ENCODE measurements at regions not wholly inside any gene's neighbourhood (a gene's known extent, or its start where the extent isn't known, plus 50 kb on each side); places are given as distances from the start of the nearest gene placed in this dataset.

DNA sequence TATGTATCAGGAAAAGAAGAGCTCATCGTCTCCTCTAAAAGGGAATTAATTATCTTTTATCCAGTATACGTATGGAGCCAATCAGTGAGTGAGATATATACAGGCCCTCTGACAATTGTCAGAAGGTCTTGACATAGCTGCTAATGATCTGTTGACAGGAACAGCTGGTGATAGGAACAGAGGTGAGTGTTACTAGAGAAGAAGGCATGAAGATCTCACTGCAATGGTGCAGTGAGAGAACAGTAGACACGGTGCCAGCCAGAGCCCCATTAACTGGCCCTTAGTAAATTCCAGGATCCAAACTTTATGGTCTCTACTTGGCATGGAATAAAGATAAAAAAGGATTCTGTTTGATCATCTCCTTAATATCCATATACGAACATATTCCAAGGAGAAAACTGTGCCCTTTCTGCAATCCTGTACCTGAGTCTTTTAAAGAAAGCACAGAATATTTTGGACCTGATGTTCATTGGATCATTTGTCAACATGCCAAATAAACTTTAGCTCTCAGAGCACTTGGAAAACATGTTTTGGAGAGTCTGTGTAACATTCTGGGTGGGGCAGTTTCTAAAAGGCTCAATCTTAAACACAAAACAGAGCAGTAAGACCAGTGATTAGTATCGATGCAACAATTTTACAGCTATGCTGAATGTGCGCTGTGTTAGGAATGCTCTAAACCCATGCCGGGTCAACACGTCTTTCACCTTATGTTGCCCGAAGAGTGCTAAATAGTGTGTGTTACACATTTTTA, 135.8 kb upstream of the CITED2 start:
- DNase-seq (ENCODE audit: low spot score): no peak

DNA sequence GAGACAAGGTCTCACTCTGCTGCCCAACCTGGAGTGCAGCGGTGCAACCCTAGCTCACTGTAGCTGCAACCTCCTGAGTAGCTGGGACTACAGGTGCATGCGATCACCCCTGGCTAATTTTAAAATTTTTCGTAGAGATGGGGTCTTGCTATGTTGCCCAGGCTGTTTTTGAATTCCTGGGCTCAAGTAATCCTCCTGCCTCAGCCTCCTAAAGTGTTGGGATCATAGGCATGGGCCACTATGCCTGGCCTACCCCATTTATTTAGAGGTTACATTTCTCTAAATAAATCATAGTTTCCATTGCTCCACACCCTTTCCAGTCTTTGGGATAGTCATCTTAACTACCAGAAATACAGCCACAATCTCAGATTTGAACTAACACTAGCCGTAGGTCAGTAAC, 134.7 kb upstream of the CITED2 start:
- no peak for DNase-seq (ENCODE audit: low spot score)

DNA sequence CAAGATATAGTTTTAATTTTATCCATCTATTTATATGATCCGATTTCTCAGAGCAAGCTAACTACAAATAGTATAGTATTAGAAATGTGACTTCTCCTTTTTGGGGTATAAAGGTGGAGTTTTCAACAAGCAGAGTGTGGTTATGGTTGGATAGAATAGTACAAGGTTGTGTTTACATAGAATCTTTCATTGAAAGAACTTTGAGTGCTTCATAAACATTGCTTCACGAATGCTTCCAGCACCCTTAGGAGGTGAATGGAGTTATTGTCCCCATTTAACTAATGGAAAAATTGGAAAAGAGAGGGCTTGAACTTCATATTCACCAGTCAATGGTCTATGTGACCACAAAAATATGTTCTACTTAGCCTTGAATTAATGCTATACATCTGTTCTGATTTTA, 134.1 kb upstream of the CITED2 start:
- no peak for DNase-seq (ENCODE audit: low spot score)

DNA sequence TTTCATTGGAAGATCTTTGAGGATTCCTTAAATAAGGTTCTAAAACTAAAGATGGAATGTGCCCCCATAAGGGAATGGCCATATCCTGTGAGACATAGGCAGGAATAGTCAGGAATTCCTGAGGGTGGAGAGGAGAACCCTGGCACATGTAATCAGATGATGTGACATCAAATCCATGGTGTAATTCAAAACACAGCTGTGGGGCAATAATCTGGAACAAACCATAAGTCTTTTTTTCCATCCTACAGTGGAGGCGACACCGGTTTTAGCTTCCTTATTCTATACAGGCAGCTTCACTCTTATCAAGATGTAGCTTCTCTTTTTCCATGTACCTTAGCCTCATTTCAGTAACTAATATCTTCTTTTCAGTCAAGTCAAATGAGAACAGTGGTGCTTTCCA, 133.6 kb upstream of the CITED2 start:
- DNase-seq (ENCODE audit: low spot score): no peak

DNA sequence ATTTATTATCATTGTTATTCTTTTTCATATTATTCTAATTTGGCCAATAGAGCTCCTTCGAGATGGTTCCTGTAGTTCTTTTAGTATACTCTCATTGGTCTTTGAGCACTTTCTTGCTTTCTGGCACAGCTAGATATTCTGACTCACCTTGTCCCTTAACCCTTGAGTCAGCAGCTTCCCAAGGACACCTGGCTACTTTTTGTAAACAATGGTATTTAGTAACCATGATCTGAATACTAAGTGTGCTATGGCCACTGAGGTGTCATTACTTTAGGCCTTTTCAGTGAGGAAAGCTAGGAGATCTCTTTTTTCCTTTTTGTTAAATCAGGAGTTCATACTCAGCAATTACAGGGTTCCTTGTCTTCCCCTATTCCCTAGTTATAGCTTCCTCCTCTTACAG, 126.5 kb upstream of the CITED2 start:
- DNase-seq (ENCODE audit: low spot score): no peak

DNA sequence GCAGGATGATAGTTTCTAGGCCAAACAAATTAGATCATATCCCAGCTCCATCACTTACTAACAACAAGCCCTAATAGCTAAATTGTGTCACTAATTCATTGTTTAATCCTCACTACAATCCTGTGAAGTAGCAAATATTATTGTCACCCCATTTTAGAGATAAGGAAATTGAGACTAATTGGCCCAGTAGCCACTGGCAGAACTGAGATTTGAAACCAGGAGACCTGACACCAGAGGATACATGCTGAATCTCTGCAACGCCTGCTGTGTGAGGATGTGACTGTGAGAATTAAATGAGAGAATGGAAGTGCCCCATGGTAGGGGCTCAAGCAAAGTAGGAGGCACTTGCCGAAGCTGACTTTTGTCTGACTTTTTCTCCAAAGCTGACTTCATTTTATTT, 124.3 kb upstream of the CITED2 start:
- DNase-seq (ENCODE audit: low spot score): no peak

DNA sequence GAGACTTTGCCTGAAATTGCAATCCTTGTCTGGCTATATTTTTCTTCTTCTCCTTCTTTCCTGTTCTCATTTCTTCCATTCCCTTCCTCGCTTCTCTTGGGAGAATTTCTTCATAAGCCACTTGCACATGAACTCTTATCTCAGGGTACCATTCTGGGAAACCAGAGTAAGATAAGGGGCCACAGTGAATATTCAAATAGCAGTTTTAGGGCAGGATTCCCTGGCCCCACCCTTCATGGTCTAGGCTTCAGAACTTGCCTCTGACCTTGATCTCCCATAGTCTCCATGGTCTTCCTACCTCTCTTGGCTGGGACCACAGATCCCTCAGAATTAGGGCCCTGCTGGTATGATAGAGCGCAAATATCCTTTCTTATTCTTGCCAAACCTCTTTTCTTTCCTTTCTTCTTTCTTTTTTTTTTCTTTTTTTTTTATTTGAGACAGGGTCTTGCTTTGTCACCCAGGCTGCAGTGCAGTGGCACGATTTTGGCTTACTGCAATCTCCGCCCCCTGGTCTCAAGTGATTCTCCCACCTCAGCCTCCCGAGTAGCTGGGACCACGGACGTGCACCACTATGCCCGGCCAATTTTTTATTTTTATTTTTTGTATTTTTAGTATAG, 123.0 kb upstream of the CITED2 start:
- DNase-seq (ENCODE audit: low spot score): no peak

DNA sequence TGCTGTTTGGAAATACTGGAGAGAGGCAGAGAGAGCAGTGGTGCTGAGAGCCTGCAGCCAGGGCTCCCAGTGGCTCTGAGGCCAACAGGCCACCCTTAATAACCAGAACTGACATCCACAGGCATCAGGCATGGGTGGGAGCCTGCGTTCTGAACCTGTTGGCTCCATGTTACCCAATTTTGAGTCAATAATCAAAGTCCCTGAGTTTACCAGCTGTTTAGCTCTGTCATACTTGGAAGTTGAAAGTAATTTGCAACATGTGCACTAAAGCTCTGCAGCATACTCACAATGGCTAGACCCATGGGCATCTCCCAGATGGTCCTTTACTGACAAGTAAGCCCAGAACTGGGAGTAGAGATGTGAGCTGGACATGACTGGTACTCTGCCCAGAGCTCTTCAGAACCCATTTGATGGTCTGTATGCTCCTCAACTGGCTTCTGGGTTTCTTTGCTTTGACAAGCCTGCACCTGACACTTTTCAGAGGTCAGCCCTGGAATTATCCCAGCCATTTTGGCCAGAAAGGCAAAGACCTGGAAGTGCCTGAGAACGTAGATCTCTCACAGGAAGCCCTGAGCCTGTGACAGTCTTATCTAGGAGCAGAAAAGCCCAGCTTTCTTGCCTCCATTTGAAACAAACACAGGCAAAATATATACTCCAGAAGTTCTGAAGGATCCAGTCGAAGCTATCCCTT, 122.4 kb upstream of the CITED2 start:
- no peak for DNase-seq (ENCODE audit: low spot score)

DNA sequence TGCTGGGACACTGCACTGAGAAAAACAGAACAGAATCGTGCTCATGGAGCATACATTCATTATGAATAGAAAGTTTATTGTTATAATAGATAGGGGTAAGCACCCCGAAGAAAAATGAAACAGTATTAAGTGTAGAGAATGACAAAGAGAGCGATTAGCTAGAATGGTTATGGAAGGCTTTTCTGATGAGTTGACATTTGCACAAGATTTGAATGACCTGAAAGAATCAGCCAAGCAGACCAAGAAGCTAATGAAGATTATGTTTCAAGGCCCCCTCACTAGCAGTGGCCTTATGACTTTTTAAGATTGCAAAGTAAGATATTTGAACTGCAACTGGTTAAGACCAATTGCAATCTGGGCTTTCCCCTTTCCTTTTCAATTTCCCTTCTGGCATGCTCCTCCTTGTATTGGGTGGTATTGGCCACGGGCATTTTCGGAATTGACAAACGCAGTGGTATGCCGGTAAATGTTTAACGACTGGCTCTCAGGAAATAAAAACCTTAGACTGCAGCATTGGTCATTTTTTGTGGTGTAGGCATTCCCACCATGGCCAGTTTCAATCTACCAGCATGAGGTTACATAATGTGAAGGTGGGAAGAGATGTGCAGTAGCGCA, 120.0 kb upstream of the CITED2 start:
- DNase-seq (ENCODE audit: low spot score): no peak

DNA sequence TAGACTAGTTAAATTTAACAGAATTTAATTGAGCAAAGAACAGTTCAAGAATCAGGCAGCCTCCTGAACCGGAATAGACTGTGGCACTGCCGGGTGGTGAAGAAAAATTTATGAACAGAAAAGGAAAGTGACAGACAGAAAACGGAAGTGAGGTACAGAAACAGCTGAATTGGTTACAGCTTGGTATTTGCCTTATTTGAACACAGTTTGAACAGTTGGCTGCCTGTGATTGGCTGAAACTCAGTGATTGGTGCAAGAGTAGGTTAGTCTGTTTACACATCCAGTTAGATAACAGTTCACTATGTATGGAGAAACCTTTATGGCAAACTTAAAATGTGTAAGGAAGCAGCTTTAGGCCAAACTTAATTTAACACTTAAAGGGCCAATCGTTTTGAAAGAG, 116.0 kb upstream of the CITED2 start:
- DNase-seq (ENCODE audit: low spot score): no peak

DNA sequence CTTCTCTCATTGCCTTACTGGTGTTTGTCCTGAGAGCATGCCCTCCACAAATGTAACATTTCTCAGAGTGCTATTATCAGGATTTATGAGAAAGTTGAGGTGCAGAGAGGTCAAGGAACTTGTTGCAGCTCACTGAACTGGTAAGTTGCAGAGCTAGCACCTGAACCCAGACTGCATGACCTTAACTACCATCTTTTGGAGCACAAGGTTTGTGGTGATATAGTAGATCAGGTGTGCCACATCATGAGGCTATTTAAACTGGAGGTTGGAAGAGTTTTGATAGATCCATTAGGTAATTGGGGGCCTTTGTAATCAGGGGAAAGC, 112.0 kb upstream of the CITED2 start:
- no peak for DNase-seq (ENCODE audit: low spot score)

DNA sequence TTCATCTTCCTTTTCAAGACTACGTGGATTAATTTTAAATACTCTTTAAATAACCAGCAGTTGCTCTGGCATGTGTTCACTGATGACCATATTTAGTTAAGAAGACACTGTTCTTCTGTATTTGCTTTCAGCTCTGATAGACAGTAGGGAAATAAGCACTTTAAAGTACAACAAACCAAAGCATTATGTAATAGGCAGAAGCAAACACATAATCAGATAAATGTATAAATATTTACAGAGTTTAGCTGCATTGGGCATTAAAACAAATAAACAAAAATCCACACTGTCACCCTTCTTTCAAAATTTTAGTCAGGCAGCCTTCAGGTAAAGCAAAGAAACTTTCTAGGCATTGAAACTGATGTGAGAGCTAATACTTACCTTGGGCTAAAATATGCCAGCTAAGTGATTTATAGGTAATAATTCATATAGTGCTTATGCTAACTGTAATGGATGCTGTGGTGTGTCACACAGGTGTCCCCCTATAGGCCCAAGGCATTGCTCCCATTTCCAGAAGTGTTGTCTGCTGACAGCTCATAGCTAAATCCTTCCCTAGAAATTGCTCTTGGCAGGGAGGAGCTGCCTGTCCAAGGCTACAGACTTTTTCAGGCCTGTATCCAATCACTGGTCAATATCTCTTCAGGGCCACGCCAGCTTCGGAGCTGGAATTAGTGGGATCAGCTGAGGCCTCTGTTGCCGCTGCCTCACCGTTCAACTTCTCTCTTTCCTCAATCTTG, 111.5 kb upstream of the CITED2 start:
- DNase-seq (ENCODE audit: low spot score): no peak

DNA sequence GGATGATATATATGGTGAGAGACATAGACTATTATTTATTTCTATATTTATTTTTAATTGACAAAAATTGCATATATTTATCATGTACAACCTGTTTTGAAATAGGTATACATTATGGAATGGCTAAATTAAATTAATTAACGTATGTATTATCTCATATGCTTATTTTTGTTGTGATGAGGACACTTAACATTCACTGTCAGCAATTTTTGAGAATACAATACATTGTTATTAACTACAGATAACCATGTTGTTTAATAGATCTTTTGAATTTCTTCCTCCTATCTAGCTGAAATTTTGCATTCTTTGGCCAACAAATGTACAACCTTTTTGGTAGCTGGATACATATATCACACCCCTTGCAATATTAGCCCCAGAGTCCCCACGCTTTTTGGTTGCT, 110.7 kb upstream of the CITED2 start:
- DNase-seq (ENCODE audit: low spot score): no peak

DNA sequence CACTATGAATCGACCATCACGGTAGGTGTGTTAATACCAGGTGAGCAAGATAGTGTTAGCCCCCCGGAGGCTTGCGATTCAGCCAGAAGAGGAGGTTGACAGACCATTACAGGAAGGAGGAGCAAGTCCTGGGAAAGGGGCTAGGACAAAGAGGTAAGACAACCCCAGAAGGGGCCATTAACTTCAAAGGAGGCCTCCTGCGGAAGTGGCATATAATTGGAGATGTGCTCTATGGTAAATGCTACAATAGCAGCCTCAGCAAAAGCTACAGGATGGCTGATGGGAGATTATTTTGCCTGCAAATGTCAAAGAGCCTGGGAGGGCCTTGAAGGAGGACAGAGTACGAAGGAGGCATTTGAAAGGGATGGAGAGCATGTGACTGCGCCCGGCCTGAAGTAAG, 108.6 kb upstream of the CITED2 start:
- DNase-seq (ENCODE audit: low spot score): no peak

DNA sequence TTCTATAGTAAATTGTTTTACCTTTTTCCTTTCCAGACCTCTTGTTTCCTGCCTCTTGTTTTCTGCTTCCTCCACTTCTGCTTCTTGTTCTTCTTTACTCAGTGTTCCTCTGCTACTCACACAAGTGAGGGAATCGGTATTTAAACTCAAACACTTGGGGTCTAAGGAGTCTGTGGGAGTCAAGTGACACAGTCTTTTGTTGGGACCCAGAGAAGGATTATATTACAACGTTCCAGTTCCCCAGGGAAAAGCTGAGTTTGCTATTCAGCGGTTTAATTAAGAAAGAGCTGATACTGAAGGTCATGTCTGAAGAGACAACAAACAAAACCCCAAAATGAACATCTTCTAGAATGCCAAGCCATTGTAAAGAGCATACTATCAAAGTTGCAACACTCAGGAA, 107.8 kb upstream of the CITED2 start:
- DNase-seq (ENCODE audit: low spot score): no peak

DNA sequence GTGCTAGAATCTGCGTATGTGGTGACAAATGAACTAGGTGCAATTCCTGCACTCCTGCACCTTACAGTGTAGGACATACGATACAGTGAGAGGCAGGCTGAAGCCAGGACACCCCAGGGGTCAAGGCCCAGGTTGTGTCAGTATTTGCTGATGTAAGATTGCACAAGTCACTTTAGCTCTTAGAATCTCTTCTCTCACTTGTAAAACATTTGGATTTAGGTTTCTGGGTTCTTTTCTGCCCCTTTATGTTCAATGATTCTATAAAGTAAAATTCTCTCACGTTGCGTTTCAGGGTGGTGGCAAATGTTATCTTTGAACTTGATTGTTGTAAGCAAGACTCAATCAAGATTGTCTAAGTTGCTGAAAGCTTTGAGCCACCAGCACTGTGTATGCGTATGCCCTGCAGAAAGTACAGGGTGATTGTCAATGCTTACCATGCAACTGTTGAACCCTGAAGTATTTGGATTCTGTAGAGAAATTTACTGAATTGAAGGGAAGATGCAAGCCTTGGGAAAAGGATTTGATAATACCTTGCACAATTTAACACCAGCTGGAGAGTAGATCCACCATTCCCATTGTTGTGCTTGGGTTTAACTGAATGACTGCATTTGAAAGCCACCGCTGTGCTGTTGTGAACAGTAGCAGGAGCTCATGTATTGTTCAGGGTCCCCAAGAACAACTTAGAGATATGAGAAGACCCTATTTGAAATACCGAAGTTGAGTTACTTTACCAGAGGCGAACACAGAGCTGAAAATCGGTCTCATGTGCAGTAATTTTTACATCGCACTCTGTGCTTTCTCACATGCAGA, 106.1 kb upstream of the CITED2 start:
- no peak for DNase-seq (ENCODE audit: low spot score)

DNA sequence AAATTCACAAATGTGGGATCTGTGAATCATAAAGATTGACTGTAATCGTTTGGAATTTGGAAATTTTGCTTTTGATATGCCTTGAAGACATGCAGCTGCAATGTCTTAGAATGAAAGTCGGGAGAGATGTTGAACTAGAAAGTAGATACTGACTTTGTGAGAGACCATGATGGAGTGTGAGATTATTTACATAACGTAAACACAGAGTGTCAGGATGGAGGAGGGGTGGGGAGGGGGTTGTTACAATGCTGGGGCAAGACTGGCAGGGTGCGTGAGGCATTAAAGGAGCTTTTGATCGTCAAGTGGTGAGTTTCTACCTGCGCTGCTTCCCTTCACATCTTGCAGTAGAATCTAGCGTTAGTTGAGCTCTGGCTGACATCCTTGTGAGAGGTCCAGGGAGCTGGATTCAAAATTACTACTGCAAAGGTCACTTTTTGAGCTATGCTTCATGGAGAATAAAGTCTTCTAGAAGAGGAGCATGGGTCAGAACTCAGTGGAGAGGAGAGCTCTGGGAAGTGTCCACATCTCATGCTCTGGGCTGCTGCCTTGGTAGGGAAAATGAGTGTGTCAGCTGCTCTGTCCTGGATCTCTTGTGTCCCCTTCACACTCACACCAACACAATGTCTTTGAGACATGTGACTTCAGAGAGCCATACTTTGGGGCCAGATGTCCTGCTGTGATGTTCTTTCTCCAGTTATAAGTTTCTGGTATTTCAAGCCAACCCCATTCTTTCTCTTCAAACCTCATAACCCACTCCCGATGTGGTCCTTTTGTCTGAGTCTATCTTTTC, 105.2 kb upstream of the CITED2 start:
- no peak for DNase-seq (ENCODE audit: low spot score)

DNA sequence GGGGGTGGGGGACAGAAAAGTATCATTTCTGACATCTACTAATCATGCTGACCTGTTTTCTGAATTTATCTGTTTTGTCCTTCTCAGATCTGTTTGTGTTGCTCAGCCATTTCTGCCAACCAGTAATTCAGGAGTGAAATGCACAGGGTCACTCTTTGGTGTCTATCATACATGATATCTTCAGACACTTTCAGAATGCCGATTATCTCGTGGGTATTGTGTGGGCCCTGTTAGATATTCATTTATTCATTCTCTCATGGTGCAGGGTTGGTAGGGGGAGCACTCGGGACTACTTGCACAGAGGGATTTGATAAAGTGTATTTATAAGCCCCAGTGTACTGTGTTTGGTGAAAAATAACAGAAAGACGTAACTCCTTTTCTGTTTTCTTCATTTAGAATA, 101.2 kb upstream of the CITED2 start:
- DNase-seq (ENCODE audit: low spot score): no peak

DNA sequence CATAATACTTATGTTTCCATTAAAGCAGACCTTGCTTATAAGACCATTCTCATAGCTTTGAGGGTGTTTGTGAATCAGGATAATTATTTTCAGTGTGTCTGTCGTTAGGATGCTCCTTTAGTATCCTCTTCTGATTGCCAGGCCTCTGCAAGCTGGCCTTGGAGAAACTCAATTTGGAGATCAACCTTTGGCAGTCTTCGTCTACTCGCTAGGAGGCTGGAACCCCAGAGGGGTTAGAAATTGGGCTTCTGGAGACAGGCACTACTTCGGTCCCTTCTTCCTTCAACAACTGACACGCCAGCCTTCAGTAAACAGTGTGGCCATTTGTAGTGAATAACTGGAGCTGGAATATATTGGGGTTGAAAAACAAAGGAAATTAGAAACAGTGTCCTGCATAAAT, 100.8 kb upstream of the CITED2 start:
- DNase-seq (ENCODE audit: low spot score): no peak

DNA sequence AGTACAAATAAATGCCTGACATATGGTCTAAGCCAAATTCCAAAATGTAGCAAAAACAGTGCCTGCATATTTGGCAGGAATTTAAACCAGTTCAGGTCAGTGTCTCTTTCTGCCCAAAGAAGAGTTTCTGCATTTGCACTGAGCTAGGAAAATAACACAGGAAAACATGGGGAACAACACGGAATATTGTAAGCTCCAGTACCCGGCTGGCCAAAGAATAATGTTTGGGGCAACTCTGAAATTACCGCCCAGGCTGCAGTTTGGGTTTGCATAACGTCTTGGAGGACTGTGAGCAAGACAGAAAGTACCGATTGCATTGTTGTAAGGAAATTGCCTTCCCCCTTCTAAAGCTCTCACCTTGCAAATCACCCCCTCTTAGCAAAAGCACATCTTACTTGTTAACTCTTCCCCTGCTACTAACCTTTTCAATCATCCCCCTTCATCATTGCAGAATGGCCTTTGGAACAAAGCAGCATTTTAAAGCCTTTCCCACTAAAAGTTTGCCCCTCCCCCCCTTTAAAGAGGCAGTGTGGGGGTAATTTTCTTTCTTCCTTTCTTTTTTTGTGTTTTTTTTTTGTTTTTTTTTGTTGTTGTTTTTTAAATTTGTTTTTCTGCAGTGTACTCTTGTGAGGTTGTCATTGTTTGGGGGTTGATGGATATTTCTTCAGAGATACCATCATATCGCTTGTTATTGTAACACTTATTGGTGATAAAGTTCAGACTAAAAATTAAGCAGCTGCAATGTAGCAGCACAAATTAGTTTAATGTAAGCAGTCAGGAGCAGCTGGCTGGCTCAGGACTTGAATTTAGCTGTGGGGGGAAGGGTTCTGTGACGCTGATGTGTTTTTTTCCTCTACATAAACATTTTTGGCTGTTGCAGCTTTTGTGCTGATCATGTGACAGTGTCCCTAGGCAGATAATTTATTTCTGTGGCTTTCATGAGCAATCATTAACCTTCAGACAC, 100.0 kb upstream of the CITED2 start:
- DNase-seq (ENCODE audit: low spot score): no peak

All from D341Med (cell line).